Neural progenitor cell (in vitro differentiated cells): ENCODE measurements at regions not wholly inside any gene's neighbourhood (a gene's known extent, or its start where the extent isn't known, plus 50 kb on each side); places are given as distances from the start of the nearest gene placed in this dataset.

ENCODE experiments used
- DNase-seq: peaks from one replicate; pipeline ENCODE4 v3.0.0-alpha.2; 2016; ENCODE audit warnings: low spot score
- H2AFZ ChIP-seq: fragments of 200-600 bp; sonication (generic); replicated peaks from 2 replicates; pipeline ENCODE4 v1.6.1; 2016; ENCODE audit warnings: antibody characterized with exemption
- H3F3A ChIP-seq: fragments of 200-600 bp; sonication (generic); 2 replicates; pipeline ENCODE4 v1.6.1; 2016; ENCODE audit warnings: antibody characterized with exemption, low read depth
- H3K27ac ChIP-seq: fragments of 200-600 bp; sonication (generic); 2 replicates; pipeline ENCODE4 v1.5.1; 2016; ENCODE audit warnings: mild to moderate bottlenecking
- H3K27me3 ChIP-seq: fragments of 200-600 bp; sonication (generic); 2 replicates; pipeline ENCODE4 v1.6.1; 2016; ENCODE audit warnings: mild to moderate bottlenecking, moderate library complexity
- H3K36me3 ChIP-seq: fragments of 200-600 bp; sonication (generic); 2 replicates; pipeline ENCODE4 v1.5.1; 2016
- H3K4me1 ChIP-seq: fragments of 200-600 bp; sonication (generic); 2 replicates; pipeline ENCODE4 v1.6.1; 2016; ENCODE audit warnings: mixed run types
- H3K4me2 ChIP-seq: fragments of 200-600 bp; sonication (generic); 2 replicates; pipeline ENCODE4 v1.6.1; 2016
- H3K4me3 ChIP-seq: fragments of 200-600 bp; sonication (generic); 2 replicates; pipeline ENCODE4 v1.5.1; 2016
- H3K79me2 ChIP-seq: fragments of 200-600 bp; sonication (generic); 2 replicates; pipeline ENCODE4 v1.6.1; 2016; ENCODE audit warnings: low read depth
- H3K9ac ChIP-seq: fragments of 200-600 bp; sonication (generic); 2 replicates; pipeline ENCODE4 v1.6.1; 2016
- H3K9me3 ChIP-seq: fragments of 200-600 bp; sonication (generic); 2 replicates; pipeline ENCODE4 v1.5.1; 2016; ENCODE audit warnings: low read depth
- H4K20me1 ChIP-seq: fragments of 200-600 bp; sonication (generic); 2 replicates; pipeline ENCODE4 v1.6.1; 2016; ENCODE audit warnings: low read depth
- H3K27ac Mint-ChIP-seq: 3 replicates; pipeline ENCODE4 v1.8.0; 2021; ENCODE audit warnings: mixed read lengths
- H3K27me3 Mint-ChIP-seq: 2 replicates; pipeline ENCODE4 v1.8.0; 2022; ENCODE audit warnings: low read depth, mild to moderate bottlenecking, inconsistent platforms, moderate library complexity, mixed read lengths; ENCODE audit not compliant: insufficient read depth
- H3K36me3 Mint-ChIP-seq: 3 replicates; pipeline ENCODE4 v1.8.0; 2021; ENCODE audit warnings: mixed read lengths
- H3K4me1 Mint-ChIP-seq: 3 replicates; pipeline ENCODE4 v1.8.0; 2021; ENCODE audit warnings: mixed read lengths
- H3K4me3 Mint-ChIP-seq: 3 replicates; pipeline ENCODE4 v1.8.0; 2021; ENCODE audit warnings: mild to moderate bottlenecking, moderate library complexity, mixed read lengths
- H3K9me3 Mint-ChIP-seq: 3 replicates; pipeline ENCODE4 v1.8.0; 2020; ENCODE audit warnings: mixed read lengths
- EZH2 ChIP-seq: fragments of 200-600 bp; sonication (generic); IDR thresholded peaks from 2 replicates; pipeline ENCODE4 v1.6.1; 2017; ENCODE audit warnings: antibody characterized with exemption, mild to moderate bottlenecking, moderate library complexity
- EZH2phosphoT487 ChIP-seq: fragments of 200-600 bp; sonication (generic); IDR thresholded peaks from 2 replicates; pipeline ENCODE4 v1.6.1; 2017; ENCODE audit warnings: antibody characterized with exemption
- TF ChIP-seq, protein P1 (sequence below): fragments of 200-600 bp; sonication (generic); IDR thresholded peaks from 2 replicates; pipeline ENCODE4 v1.5.1; 2017; ENCODE audit warnings: antibody characterized with exemption, mild to moderate bottlenecking

GRCh38 chr10:90430186-90430585 lies 427.7 kb downstream of the HTR7 start:
- Histone ChIP-seq H3F3A (no peaks in the 10 kb centered on the region), H3K4me2 (no peak overlapping the region), H3K36me3 (no peaks in the 10 kb centered on the region), H3K9ac (no peak overlapping the region), H3K79me2 (no peaks in the 10 kb centered on the region), H2AFZ (no peak overlapping the region), H3K27ac (no peak overlapping the region), H3K4me3 (no peak overlapping the region), H3K27me3 (no peaks in the 10 kb centered on the region), H3K9me3 (no peaks in the 10 kb centered on the region), H4K20me1 (no peaks in the 10 kb centered on the region), H3K4me1 (no peaks in the 10 kb centered on the region)
- Mint-ChIP-seq H3K4me1 (no peaks in the 10 kb centered on the region), H3K9me3 (no peaks in the 10 kb centered on the region), H3K4me3 (no peak overlapping the region), H3K27ac (no peak overlapping the region), H3K27me3 (no peaks in the 10 kb centered on the region), H3K36me3 (no peaks in the 10 kb centered on the region)
- DNase-seq, result no peak
- TF ChIP-seq EZH2phosphoT487 (no peak), EZH2 (no peak)
- TF ChIP-seq, protein P1, sequence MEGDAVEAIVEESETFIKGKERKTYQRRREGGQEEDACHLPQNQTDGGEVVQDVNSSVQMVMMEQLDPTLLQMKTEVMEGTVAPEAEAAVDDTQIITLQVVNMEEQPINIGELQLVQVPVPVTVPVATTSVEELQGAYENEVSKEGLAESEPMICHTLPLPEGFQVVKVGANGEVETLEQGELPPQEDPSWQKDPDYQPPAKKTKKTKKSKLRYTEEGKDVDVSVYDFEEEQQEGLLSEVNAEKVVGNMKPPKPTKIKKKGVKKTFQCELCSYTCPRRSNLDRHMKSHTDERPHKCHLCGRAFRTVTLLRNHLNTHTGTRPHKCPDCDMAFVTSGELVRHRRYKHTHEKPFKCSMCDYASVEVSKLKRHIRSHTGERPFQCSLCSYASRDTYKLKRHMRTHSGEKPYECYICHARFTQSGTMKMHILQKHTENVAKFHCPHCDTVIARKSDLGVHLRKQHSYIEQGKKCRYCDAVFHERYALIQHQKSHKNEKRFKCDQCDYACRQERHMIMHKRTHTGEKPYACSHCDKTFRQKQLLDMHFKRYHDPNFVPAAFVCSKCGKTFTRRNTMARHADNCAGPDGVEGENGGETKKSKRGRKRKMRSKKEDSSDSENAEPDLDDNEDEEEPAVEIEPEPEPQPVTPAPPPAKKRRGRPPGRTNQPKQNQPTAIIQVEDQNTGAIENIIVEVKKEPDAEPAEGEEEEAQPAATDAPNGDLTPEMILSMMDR, result no peak

- Mint-ChIP-seq H3K27me3 (no peaks in the 10 kb centered on the region), H3K9me3 (no peaks in the 10 kb centered on the region), H3K36me3 (no peaks in the 10 kb centered on the region), H3K4me1 (no peaks in the 10 kb centered on the region), H3K27ac (no peak overlapping the region), H3K4me3 (no peak overlapping the region)
- DNase-seq, result no peak
- Histone ChIP-seq H3K4me2 (no peak overlapping the region), H3K27me3 (no peaks in the 10 kb centered on the region), H3F3A (no peaks in the 10 kb centered on the region), H3K27ac (no peak overlapping the region), H3K36me3 (no peaks in the 10 kb centered on the region), H3K4me3 (no peak overlapping the region), H3K9ac (no peak overlapping the region), H3K4me1 (no peaks in the 10 kb centered on the region), H4K20me1 (no peaks in the 10 kb centered on the region), H3K9me3 (no peaks in the 10 kb centered on the region), H3K79me2 (no peaks in the 10 kb centered on the region), H2AFZ (no peak overlapping the region)
- TF ChIP-seq EZH2 (no peak), EZH2phosphoT487 (no peak)
- TF ChIP-seq, protein P1, result no peak
Measured at GRCh38 chr10:90432866-90433265, 425.0 kb downstream of the HTR7 start.

DNA sequence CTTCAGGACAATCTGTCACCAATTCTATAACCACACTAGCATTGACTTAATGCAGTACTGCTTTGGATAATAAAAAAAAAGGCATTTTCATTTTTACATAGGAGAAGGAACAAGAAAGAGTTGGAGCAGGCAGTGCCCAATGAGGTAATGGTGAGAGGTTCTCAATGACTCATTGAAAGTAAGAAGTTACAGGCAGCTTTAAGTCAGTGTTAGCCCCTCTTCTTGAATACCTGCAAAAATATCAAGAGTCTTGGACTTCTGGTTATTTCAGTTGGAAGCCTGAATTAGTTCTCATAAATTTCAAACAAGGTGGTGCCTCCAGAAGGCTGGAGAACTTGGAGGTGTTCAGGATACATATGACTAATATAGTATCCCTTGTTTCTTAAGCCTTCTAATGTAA lies 422.5 kb downstream of the HTR7 start:
- Histone ChIP-seq H3K27me3 (no peaks in the 10 kb centered on the region), H3K36me3 (no peaks in the 10 kb centered on the region), H3K4me3 (no peak overlapping the region), H2AFZ (no peak overlapping the region), H3K79me2 (no peaks in the 10 kb centered on the region), H3K4me1 (no peaks in the 10 kb centered on the region), H3K9ac (no peak overlapping the region), H3K27ac (no peak overlapping the region), H3F3A (no peaks in the 10 kb centered on the region), H4K20me1 (no peaks in the 10 kb centered on the region), H3K4me2 (no peak overlapping the region), H3K9me3 (no peaks in the 10 kb centered on the region)
- H3K27ac Mint-ChIP-seq, result no peak overlapping the region
- no peaks in the 10 kb centered on the region for H3K27me3 Mint-ChIP-seq
- no peak overlapping the region for H3K4me3 Mint-ChIP-seq
- no peaks in the 10 kb centered on the region for H3K4me1 Mint-ChIP-seq
- TF ChIP-seq, protein P1, result no peak
- no peak for TF ChIP-seq EZH2
- TF ChIP-seq EZH2phosphoT487, result no peak
- no peaks in the 10 kb centered on the region for H3K9me3 Mint-ChIP-seq
- H3K36me3 Mint-ChIP-seq, result no peaks in the 10 kb centered on the region
- DNase-seq, result no peak

DNA sequence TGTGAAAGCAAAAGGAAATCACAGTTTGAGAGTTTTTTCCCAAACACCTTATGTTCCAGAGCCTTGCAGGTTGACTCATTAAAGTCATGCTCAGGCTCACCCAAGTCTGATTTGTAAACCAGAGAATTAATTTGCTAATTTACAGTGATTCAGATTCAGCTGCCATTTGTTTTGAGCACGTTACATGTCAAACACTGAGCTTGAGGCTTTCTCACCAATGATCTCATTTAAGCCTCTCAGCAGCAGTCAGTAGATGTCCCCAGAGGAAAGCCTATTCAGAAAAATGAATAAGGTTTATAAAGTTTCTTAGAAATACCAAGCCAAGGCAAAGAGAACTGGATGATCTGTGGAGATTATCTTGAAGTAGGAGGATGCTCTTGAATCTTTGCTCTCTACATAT lies 420.4 kb downstream of the HTR7 start:
- Mint-ChIP-seq H3K27ac (no peak overlapping the region), H3K36me3 (no peaks in the 10 kb centered on the region), H3K4me1 (no peaks in the 10 kb centered on the region), H3K9me3 (peaks cover 6% of the 10 kb centered on the region), H3K4me3 (no peak overlapping the region), H3K27me3 (no peaks in the 10 kb centered on the region)
- H2AFZ ChIP-seq, result no peak overlapping the region
- H3K79me2 ChIP-seq, result no peaks in the 10 kb centered on the region
- no peaks in the 10 kb centered on the region for H3F3A ChIP-seq
- H3K27me3 ChIP-seq, result no peaks in the 10 kb centered on the region
- no peak overlapping the region for H3K4me2 ChIP-seq
- TF ChIP-seq EZH2, result no peak
- TF ChIP-seq, protein P1, result no peak
- TF ChIP-seq EZH2phosphoT487, result no peak
- no peaks in the 10 kb centered on the region for H3K36me3 ChIP-seq
- H3K4me3 ChIP-seq, result no peak overlapping the region
- H3K9me3 ChIP-seq, result no peaks in the 10 kb centered on the region
- no peak for DNase-seq
- H3K27ac ChIP-seq, result no peak overlapping the region
- no peaks in the 10 kb centered on the region for H3K4me1 ChIP-seq
- H4K20me1 ChIP-seq, result no peaks in the 10 kb centered on the region
- no peak overlapping the region for H3K9ac ChIP-seq
